Neuronal stem cell (in vitro differentiated cells): ENCODE measurements at regions not wholly inside any gene's neighbourhood (a gene's known extent, or its start where the extent isn't known, plus 50 kb on each side); places are given as distances from the start of the nearest gene placed in this dataset.
A peak's percentile ranks its signal among the peaks of the same experiment; 100 is the strongest.

ENCODE experiments used
- DNase-seq: peaks from one replicate; pipeline ENCODE4 v3.0.0-alpha.2; 2013; ENCODE audit warnings: low spot score
- H2AFZ ChIP-seq: one replicate; pipeline ENCODE4 v1.6.1; 2013; ENCODE audit warnings: mild to moderate bottlenecking, low read length, inconsistent platforms
- H2AK5ac ChIP-seq: 2 replicates; pipeline ENCODE4 v1.6.1; 2013; ENCODE audit warnings: low read depth, mild to moderate bottlenecking, inconsistent platforms, low read length, moderate library complexity, mixed read lengths
- H2BK120ac ChIP-seq: 2 replicates; pipeline ENCODE4 v1.6.1; 2013; ENCODE audit warnings: low read depth, mild to moderate bottlenecking, inconsistent platforms, low read length, moderate library complexity, mixed read lengths
- H2BK12ac ChIP-seq: one replicate; pipeline ENCODE4 v1.6.1; 2013; ENCODE audit warnings: low read length, inconsistent platforms
- H2BK15ac ChIP-seq: 2 replicates; pipeline ENCODE4 v1.6.1; 2013; ENCODE audit warnings: mild to moderate bottlenecking, low read length, inconsistent platforms, mixed read lengths
- H2BK5ac ChIP-seq: one replicate; pipeline ENCODE4 v1.6.1; 2013; ENCODE audit warnings: inconsistent platforms, mild to moderate bottlenecking, low read length, moderate library complexity
- H3K14ac ChIP-seq: one replicate; pipeline ENCODE4 v1.6.1; 2013; ENCODE audit warnings: low read length, inconsistent platforms
- H3K18ac ChIP-seq: 2 replicates; pipeline ENCODE4 v1.6.1; 2013; ENCODE audit warnings: low read length, inconsistent platforms
- H3K23ac ChIP-seq: 2 replicates; pipeline ENCODE4 v1.6.1; 2013; ENCODE audit warnings: low read depth, mild to moderate bottlenecking, mixed read lengths, low read length, inconsistent platforms; ENCODE audit not compliant: poor library complexity
- H3K27ac ChIP-seq: replicated peaks from 3 replicates; pipeline ENCODE4 v1.5.1; 2013; ENCODE audit warnings: low read length, inconsistent platforms
- H3K27me3 ChIP-seq, 3 experiments: 2 replicates each; pipeline ENCODE4 v1.6.1; 2013; ENCODE audit warnings: low read length in 3 of 3, mild to moderate bottlenecking in 2 of 3, inconsistent platforms in 1 of 3, low read depth in 1 of 3, mixed read lengths in 1 of 3, moderate library complexity in 1 of 3; ENCODE audit not compliant: control insufficient read depth in 3 of 3, insufficient read depth in 3 of 3
- H3K36me3 ChIP-seq, 2 donors: replicated peaks in 1 of 2; 2 replicates each; pipeline ENCODE4 v1.6.1; 2013; ENCODE audit warnings: low read length in 2 of 2; ENCODE audit not compliant: control insufficient read depth in 2 of 2, insufficient read depth in 2 of 2
- H3K4ac ChIP-seq: 2 replicates; pipeline ENCODE4 v1.6.1; 2013; ENCODE audit warnings: inconsistent platforms, mild to moderate bottlenecking, low read length, moderate library complexity
- H3K4me1 ChIP-seq, 2 donors: 1 replicate in 1 of 2; 2 replicates in 1 of 2; pipeline ENCODE4 v1.6.1; 2013; ENCODE audit warnings: low read length in 2 of 2, low read depth in 1 of 2; ENCODE audit not compliant: control insufficient read depth in 2 of 2, insufficient read depth in 1 of 2
- H3K4me2 ChIP-seq: one replicate; pipeline ENCODE4 v1.6.1; 2013; ENCODE audit warnings: mild to moderate bottlenecking, low read length, inconsistent platforms; ENCODE audit not compliant: insufficient read depth, poor library complexity, severe bottlenecking
- H3K4me3 ChIP-seq, 2 donors: 2 replicates each; pipeline ENCODE4 v1.5.1; 2013; ENCODE audit warnings: low read length in 2 of 2, mild to moderate bottlenecking in 2 of 2, inconsistent platforms in 1 of 2, moderate library complexity in 1 of 2
- H3K79me1 ChIP-seq: one replicate; pipeline ENCODE4 v1.6.1; 2013; ENCODE audit warnings: low read depth, mild to moderate bottlenecking, inconsistent platforms, low read length, moderate library complexity
- H3K9ac ChIP-seq: one replicate; pipeline ENCODE4 v1.6.1; 2013; ENCODE audit warnings: mild to moderate bottlenecking, low read depth, low read length, inconsistent platforms; ENCODE audit not compliant: poor library complexity
- H3K9me3 ChIP-seq, 2 donors: replicated peaks in 1 of 2; 2 replicates each; pipeline versions ENCODE3 to v1.6.1; 2013; ENCODE audit warnings: low read length in 2 of 2, mild to moderate bottlenecking in 2 of 2, inconsistent platforms in 1 of 2, low read depth in 1 of 2, mixed read lengths in 1 of 2, moderate library complexity in 1 of 2; ENCODE audit not compliant: control insufficient read depth in 2 of 2, insufficient read depth in 1 of 2
- H4K8ac ChIP-seq: one replicate; pipeline ENCODE4 v1.6.1; 2013; ENCODE audit warnings: low read depth, mild to moderate bottlenecking, inconsistent platforms, low read length, moderate library complexity
- H4K91ac ChIP-seq: one replicate; pipeline ENCODE4 v1.6.1; 2013; ENCODE audit warnings: low read length, low read depth, mild to moderate bottlenecking, inconsistent platforms; ENCODE audit not compliant: poor library complexity
- WGBS, 2 donors: extraction: QIAGEN DNeasy Blood & Tissue Kit; methylation state at CpG; one replicate each; pipeline ENCODE4 v1.1.7; 2013; ENCODE audit warnings: missing lambda C conversion rate in 2 of 2, mixed read lengths in 1 of 2; ENCODE audit not compliant: insufficient read length in 2 of 2, insufficient replicate concordance in 1 of 2; ENCODE audit errors: extremely low coverage in 2 of 2; 5-methylcytosine and 5-hydroxymethylcytosine counted together

DNA sequence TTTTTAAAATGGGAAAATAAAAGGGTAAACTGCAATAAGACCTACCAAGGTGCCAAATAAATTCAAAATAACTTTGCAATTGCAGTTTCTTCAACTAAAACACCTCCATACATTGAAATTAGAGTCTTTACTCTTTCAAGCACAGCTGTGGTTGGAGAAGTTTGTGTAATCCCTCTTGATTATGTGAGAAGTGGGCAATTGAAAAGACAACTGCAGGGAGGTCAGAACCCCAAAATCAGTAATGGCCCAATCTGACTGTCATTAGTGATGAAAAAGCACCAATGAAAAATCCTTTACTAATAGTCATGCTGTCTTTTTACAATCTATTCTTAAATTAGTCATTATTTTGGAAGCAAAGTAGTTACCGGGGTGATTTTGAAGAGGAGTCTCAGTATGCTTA is 116.7 kb upstream of the RGMB start:
- no peak overlapping the region for H3K4ac ChIP-seq
- H3K14ac ChIP-seq = no peak overlapping the region
- peaks cover 8 to 34% of the 10 kb centered on the region in 2 donors for H3K4me1 ChIP-seq
- no peaks in the 10 kb centered on the region for H3K79me1 ChIP-seq
- no peak overlapping the region for H3K4me3 ChIP-seq
- no peak overlapping the region for H3K18ac ChIP-seq
- H3K27ac ChIP-seq = no peak overlapping the region
- no peak overlapping the region for H3K9ac ChIP-seq
- H3K4me2 ChIP-seq = no peak overlapping the region
- no peak overlapping the region for H4K91ac ChIP-seq
- no peak overlapping the region for H3K23ac ChIP-seq
- H3K9me3 ChIP-seq = peaks cover 0 to 31% of the 10 kb centered on the region in 2 donors
- no peak overlapping the region for H2BK120ac ChIP-seq
- no peak overlapping the region for H2BK12ac ChIP-seq
- no peak overlapping the region for H2AFZ ChIP-seq
- H2BK15ac ChIP-seq = no peak overlapping the region
- DNase-seq = peak; percentile 39
- H3K27me3 ChIP-seq = no peaks in the 10 kb centered on the region
- no peak overlapping the region for H2BK5ac ChIP-seq
- H4K8ac ChIP-seq = no peak overlapping the region
- H3K36me3 ChIP-seq = no peaks in the 10 kb centered on the region
- no CpG with 5 or more reads among the region's 1 CpG for WGBS, 2 donors
- no peak overlapping the region for H2AK5ac ChIP-seq

DNA sequence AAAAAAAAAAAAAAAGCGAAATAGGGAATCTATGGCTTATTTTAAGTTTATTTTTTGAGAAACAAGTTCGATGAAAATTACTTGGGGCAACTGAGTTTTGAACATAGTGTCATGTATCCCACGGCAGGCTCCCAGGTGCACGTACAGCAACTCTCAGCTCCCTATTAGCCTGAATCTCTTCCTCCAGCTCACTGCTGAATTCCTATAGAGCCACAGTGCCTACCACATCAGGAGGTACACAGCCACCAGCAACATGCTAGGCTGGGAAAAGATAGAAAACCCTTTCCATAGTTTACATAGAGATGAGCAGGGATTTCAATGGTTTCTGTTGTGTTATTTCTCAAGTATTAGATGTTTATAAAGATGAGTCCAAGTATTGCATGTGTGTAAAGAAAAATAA is 115.9 kb upstream of the RGMB start:
- no peak overlapping the region for H2BK12ac ChIP-seq
- no peak overlapping the region for H2BK5ac ChIP-seq
- H3K4me2 ChIP-seq = no peak overlapping the region
- H3K27ac ChIP-seq = no peak overlapping the region
- no peak overlapping the region for H3K14ac ChIP-seq
- H3K4me3 ChIP-seq = no peak overlapping the region
- H3K4me1 ChIP-seq = peaks cover 8 to 34% of the 10 kb centered on the region in 2 donors
- H2BK15ac ChIP-seq = no peak overlapping the region
- H2BK120ac ChIP-seq = no peak overlapping the region
- H4K91ac ChIP-seq = no peak overlapping the region
- H3K27me3 ChIP-seq = no peaks in the 10 kb centered on the region
- no peak overlapping the region for H3K4ac ChIP-seq
- no peaks in the 10 kb centered on the region for H3K79me1 ChIP-seq
- no peak overlapping the region for H3K18ac ChIP-seq
- no peak overlapping the region for H3K9ac ChIP-seq
- DNase-seq = no peak
- WGBS, 2 donors = no CpG with 5 or more reads among the region's 4 CpGs
- peaks cover 0 to 38% of the 10 kb centered on the region in 2 donors for H3K9me3 ChIP-seq
- H2AK5ac ChIP-seq = no peak overlapping the region
- no peak overlapping the region for H4K8ac ChIP-seq
- no peak overlapping the region for H3K23ac ChIP-seq
- H2AFZ ChIP-seq = no peak overlapping the region
- H3K36me3 ChIP-seq = no peaks in the 10 kb centered on the region

- peak overlapping the region in 1 of 2 donors; percentile 37 for H3K4me3 ChIP-seq
Observed at GRCh38 chr5:98663521-98663920, 109.9 kb upstream of the RGMB start.

GRCh38 chr5:98664736-98665135 is 108.7 kb upstream of the RGMB start:
- Histone ChIP-seq H3K4me2 (no peak overlapping the region), H3K4ac (no peak overlapping the region), H3K23ac (no peak overlapping the region), H2BK120ac (no peak overlapping the region), H3K9me3 (peaks cover 8 to 77% of the 10 kb centered on the region in 2 donors), H3K14ac (no peak overlapping the region), H2BK12ac (no peak overlapping the region), H4K91ac (no peak overlapping the region), H3K27me3 (no peaks in the 10 kb centered on the region), H3K79me1 (no peaks in the 10 kb centered on the region), H2AFZ (no peak overlapping the region), H3K36me3 (no peaks in the 10 kb centered on the region), H2BK15ac (peak overlapping the region; percentile 55), H3K27ac (no peak overlapping the region), H4K8ac (no peak overlapping the region), H2BK5ac (peak overlapping the region; percentile 26), H2AK5ac (no peak overlapping the region), H3K4me3 (no peak overlapping the region), H3K4me1 (peaks cover 0 to 3% of the 10 kb centered on the region in 2 donors), H3K9ac (no peak overlapping the region), H3K18ac (peak overlapping the region; percentile 44)
- WGBS, 2 donors = no CpG with 5 or more reads among the region's 4 CpGs
- DNase-seq = no peak

More at GRCh38 chr5:98663521-98663920, 109.9 kb upstream of the RGMB start:
- H2BK120ac ChIP-seq = no peak overlapping the region
- peaks cover 8 to 70% of the 10 kb centered on the region in 2 donors for H3K9me3 ChIP-seq
- peaks cover 3 to 12% of the 10 kb centered on the region in 2 donors for H3K4me1 ChIP-seq
- H2BK5ac ChIP-seq = no peak overlapping the region
- H2AFZ ChIP-seq = no peak overlapping the region
- no peak overlapping the region for H3K18ac ChIP-seq
- no peak overlapping the region for H3K23ac ChIP-seq
- no peak overlapping the region for H2BK15ac ChIP-seq
- H3K4ac ChIP-seq = no peak overlapping the region
- H3K27me3 ChIP-seq = no peaks in the 10 kb centered on the region
- DNase-seq = no peak
- H2BK12ac ChIP-seq = no peak overlapping the region
- no peak overlapping the region for H4K91ac ChIP-seq
- H3K36me3 ChIP-seq = no peaks in the 10 kb centered on the region
- H3K9ac ChIP-seq = no peak overlapping the region
- no peak overlapping the region for H2AK5ac ChIP-seq
- no peak overlapping the region for H4K8ac ChIP-seq
- H3K27ac ChIP-seq = no peak overlapping the region
- no peak overlapping the region for H3K14ac ChIP-seq
- no peaks in the 10 kb centered on the region for H3K79me1 ChIP-seq
- H3K4me2 ChIP-seq = no peak overlapping the region
